Epithelial cell of esophagus (primary cell): ENCODE measurements at regions not wholly inside any gene's neighbourhood (a gene's known extent, or its start where the extent isn't known, plus 50 kb on each side); places are given as distances from the start of the nearest gene placed in this dataset.
A peak's percentile ranks its signal among the peaks of the same experiment; 100 is the strongest.

Source experiments
- DNase-seq: peaks from one replicate; pipeline ENCODE4 v3.0.0; 2010; ENCODE audit warnings: low read depth
- H3K4me3 ChIP-seq: 2 replicates; pipeline ENCODE4 v1.5.1; 2011; ENCODE audit warnings: mild to moderate bottlenecking, low read length, control low read depth
- CTCF ChIP-seq: IDR thresholded peaks from 2 replicates; pipeline ENCODE4 v1.5.1; 2011; ENCODE audit warnings: low read depth, mild to moderate bottlenecking, low read length, control low read depth, inconsistent platforms; ENCODE audit not compliant: insufficient read depth; ENCODE audit errors: missing control alignments

GRCh38 chr1:8096105-8097011, 70.2 kb upstream of the ERRFI1 start:
- TF ChIP-seq CTCF = no peak
- DNase-seq = peak; percentile 81
- no peak overlapping the region for H3K4me3 ChIP-seq

GRCh38 chr1:8095584-8095983, 69.5 kb upstream of the ERRFI1 start:
- no peak overlapping the region for H3K4me3 ChIP-seq
- peak; percentile 24 for DNase-seq
- TF ChIP-seq CTCF = no peak

- DNase-seq = peak; percentile 91
Observed at GRCh38 chr1:8094481-8095241, 68.6 kb upstream of the ERRFI1 start.

GRCh38 chr1:8093221-8093980, 67.3 kb upstream of the ERRFI1 start:
- no peak overlapping the region for H3K4me3 ChIP-seq
- TF ChIP-seq CTCF = no peak
- no peak for DNase-seq

More at GRCh38 chr1:8094481-8095241, 68.6 kb upstream of the ERRFI1 start:
- H3K4me3 ChIP-seq = no peak overlapping the region
- no peak for TF ChIP-seq CTCF

GRCh38 chr1:8092657-8093056, 66.5 kb upstream of the ERRFI1 start:
- H3K4me3 ChIP-seq = no peak overlapping the region
- no peak for DNase-seq
- TF ChIP-seq CTCF = no peak

GRCh38 chr1:8091691-8092090, 65.6 kb upstream of the ERRFI1 start:
- TF ChIP-seq CTCF = no peak
- no peak overlapping the region for H3K4me3 ChIP-seq
- DNase-seq = no peak
